ENCODE measurements at regions not wholly inside any gene's neighbourhood (a gene's known extent, or its start where the extent isn't known, plus 50 kb on each side); places are given as distances from the start of the nearest gene placed in this dataset.

DNA sequence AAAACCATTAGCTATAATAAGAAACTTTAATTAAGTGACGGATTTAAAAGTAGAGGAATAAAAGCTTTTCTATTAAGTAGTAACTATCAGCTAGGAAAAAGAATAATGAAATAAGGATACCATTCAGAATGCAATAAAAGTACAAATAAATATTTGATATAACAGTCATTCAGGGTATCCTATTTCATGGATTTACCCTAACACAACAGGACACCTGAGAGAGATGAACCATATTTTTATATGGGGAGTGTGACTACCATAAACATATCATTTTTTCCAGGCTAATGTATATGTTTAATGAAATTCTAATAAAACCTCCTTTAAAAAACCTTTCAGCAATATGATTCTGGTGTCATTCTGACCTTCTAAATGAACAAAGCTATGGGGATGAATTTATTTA lies 393.8 kb downstream of the SNAPC1 start:
- DNase-seq (ENCODE audit: low spot score): no peak

DNA sequence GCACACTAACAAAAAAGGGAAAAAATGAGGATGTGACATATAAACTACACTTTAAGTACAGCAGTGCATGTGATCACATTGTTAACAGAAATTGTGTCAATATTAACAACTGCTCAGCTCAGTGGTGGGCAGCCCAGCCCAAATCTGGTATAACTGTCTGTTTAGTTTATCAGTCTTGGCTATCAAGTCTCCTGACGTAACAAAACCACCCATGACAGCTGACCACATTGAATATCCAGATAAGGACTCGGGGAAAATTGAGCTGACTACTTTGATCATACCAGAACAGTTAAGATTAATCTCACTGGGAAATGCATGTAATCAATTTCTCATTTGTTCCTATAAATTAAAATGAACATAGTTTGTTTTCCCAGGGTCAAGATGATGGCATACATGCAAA lies 396.6 kb downstream of the SNAPC1 start:
- DNase-seq (ENCODE audit: low spot score): no peak

DNA sequence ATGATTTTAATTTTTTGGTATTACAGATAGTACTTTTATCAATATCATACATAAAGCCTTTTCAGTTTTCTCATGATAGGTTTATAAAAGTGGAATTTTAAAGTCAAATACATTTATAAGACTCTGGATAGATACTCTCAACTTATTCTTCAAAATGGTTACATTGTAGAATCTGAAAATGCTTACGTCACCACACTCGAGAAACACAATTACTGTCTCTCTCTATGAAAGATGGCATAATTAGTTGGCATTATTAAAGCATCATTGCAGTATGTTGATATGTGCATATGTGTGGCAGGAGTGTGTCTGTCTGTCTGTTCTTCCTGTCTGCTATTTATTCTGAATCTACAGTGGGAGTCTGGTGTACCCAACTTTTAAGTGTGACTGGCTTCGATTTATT lies 397.1 kb downstream of the SNAPC1 start:
- no peak for DNase-seq (ENCODE audit: low spot score)

DNA sequence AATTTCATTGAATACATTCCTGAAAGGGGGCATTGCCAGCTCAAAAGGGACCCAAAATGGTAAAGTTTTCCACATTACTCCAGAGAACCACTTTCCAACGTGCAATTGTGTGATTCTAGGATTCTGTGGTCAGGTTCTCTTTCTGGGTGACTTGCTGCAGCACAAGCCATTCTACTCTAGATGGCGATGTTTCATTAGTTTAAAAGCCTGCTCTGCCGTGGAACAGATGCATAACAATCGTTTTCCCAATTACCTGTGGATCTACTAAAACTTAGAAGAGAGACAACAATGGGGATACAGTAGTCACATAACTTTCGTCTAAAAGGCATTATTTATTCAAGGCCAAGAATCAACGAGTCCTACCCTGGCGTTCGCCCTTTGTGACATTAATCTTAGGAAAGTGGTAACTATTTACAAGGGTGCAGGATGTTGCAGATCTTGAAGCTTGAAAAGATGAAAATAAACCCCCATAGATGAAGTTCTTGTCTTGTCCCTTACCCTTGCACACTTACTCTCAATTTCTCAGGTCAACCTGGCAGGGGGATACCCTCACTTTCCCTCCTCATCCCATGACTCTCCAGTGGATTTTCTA lies 400.9 kb downstream of the SNAPC1 start:
- DNase-seq (ENCODE audit: low spot score): peak; percentile 46

GRCh38 chr14:62168564-62169155 lies 406.4 kb downstream of the SNAPC1 start:
- DNase-seq (ENCODE audit: low spot score): no peak

DNA sequence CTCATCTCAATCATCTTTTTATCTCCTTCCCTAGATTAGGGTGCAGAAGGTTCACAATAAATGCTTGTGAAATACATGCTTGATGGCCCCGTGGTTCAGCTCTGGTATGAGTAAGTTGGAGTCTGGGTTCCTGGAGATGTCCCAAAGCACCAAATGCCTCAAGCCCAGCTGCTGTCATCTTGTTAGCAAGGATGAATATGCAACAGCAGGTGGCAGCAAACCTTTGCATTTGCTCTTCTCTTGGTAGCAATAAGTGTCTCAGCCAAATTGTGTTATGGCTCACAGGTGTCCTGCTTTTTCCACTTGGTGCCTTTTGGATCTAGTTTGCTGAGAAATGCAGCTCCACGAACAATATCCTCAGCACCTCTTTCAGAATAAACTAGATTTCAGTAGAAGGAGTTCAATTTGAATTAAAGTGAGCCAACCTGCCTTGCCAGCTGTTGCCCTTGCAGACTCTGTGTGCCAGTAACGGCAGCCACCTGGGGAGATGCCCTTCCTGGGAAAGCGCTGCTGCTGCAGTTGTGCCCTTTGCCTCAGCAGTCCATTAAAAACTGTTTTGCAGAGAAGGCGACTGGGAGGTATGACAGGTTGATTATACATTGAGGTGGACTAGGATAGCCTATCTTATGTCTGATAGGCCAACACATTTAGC lies 417.3 kb downstream of the SNAPC1 start:
- peak; percentile 68 for DNase-seq (ENCODE audit: low spot score)

DNA sequence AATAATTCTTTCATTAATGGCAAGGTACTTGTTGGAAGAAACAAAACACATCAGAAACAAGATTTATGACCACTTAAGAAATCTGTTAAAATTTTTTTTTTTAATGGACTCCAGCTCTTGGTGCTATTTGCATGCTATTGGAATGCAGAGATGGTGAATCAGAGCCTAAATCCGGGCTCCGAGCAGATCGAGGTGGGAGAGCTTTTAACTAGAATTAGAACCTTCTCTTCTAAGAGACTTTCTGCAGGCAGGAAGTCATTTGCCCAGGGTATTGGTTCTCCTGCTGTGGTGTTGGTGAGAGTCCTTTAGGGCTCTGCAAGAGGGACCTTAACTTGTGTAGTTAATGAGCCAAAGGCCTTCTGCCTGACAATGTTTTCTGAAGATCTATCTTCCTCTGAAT lies 419.4 kb downstream of the SNAPC1 start:
- DNase-seq (ENCODE audit: low spot score): no peak

- DNase-seq (ENCODE audit: low spot score): no peak
Measured at GRCh38 chr14:62185078-62185477, 422.9 kb downstream of the SNAPC1 start.

GRCh38 chr14:62187265-62187664 lies 425.0 kb downstream of the SNAPC1 start:
- DNase-seq (ENCODE audit: low spot score): no peak

GRCh38 chr14:62189698-62190097 lies 427.5 kb downstream of the SNAPC1 start:
- no peak for DNase-seq (ENCODE audit: low spot score)

- DNase-seq (ENCODE audit: low spot score): no peak
Measured at GRCh38 chr14:62206456-62206855, 444.2 kb downstream of the SNAPC1 start.

DNA sequence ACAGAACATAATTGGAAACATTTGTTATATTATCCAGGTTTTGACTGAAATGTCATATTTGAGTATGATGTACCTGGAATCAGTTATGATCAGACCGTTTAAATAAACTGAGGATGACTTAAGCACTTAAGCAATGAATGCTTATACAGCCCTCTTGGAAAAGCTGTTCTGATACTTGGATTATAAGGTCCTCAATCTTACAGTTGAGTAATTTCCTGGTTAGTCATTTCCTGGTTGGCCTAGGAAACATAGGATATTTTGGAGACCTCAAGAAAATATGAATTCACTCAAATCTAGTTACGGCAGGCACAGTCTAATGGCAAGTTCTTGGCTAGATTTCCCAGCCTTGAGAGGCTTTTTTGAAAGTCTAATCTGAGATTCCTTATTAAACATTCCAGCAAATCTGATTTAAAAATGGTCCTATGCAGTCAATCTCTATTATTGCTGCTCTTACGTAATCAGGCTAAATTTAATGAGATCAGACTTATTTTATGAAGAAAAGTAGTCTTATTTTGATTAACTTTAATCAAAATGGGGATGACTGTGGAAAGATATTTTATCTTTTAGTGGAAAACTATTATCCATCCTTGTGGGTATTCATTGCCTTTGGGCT lies 447.2 kb downstream of the SNAPC1 start:
- no peak for DNase-seq (ENCODE audit: low spot score)

- no peak for DNase-seq (ENCODE audit: low spot score)
Measured at GRCh38 chr14:62213516-62213915, 451.3 kb downstream of the SNAPC1 start.

GRCh38 chr14:62216121-62216520 lies 453.9 kb downstream of the SNAPC1 start:
- DNase-seq (ENCODE audit: low spot score): no peak

DNA sequence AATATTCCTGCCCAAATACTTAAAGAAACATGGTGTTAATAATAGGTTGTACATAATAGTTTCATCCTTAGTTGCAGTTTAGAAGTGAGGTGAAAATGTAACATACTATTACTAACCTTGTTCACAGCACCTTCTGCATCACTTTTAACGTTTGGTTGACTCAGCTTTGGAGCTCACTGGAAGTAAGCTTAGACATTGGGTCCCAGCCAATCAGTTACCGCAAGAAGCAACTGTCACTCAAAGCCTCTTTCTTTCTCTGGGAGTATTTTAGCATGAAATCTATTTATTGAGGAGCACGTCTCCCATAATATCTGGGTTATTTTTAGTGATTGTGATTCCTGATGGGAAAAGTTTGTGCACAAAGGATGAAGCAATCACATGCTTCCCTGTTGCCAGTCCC lies 472.6 kb downstream of the SNAPC1 start:
- no peak for DNase-seq (ENCODE audit: low spot score)

- DNase-seq (ENCODE audit: low spot score): no peak
Measured at GRCh38 chr14:62244221-62244620, 482.0 kb downstream of the SNAPC1 start.

GRCh38 chr14:62247266-62247665 lies 485.0 kb downstream of the SNAPC1 start:
- no peak for DNase-seq (ENCODE audit: low spot score)

DNA sequence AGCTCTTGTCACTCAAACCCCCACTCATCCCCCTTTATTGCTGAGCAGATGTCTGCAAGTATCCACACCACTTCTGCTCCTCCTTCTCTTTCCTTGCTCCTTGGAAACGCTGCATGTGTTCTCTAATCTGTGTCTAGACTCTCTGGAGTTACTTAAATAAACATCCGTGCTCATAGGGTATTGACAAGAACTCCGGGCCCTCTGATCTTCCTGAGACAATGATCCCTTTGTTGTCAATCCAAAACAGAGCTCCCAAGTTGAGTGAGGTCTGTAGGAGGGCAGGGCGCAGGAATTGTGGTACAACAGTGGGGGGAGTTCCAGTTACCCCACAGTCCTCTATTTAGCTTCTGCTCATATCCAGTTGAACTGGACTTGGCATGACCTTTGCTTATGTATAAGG lies 489.0 kb downstream of the SNAPC1 start:
- DNase-seq (ENCODE audit: low spot score): no peak

GRCh38 chr14:62253171-62253570 lies 491.0 kb downstream of the SNAPC1 start:
- no peak for DNase-seq (ENCODE audit: low spot score)

GRCh38 chr14:62253911-62254310 lies 491.7 kb downstream of the SNAPC1 start:
- no peak for DNase-seq (ENCODE audit: low spot score)

GRCh38 chr14:62269204-62269603 lies 507.0 kb downstream of the SNAPC1 start:
- no peak for DNase-seq (ENCODE audit: low spot score)

GRCh38 chr14:62270236-62270635 lies 508.0 kb downstream of the SNAPC1 start:
- no peak for DNase-seq (ENCODE audit: low spot score)

GRCh38 chr14:62280366-62280765 lies 518.1 kb downstream of the SNAPC1 start:
- no peak for DNase-seq (ENCODE audit: low spot score)
